SU-DHL-6 (cell line): ENCODE measurements at regions not wholly inside any gene's neighbourhood (a gene's known extent, or its start where the extent isn't known, plus 50 kb on each side); places are given as distances from the start of the nearest gene placed in this dataset.

Source experiments
- H2AFZ ChIP-seq: fragments of 200-600 bp; sonication (generic); 2 replicates; pipeline ENCODE4 v1.6.1; 2014; ENCODE audit warnings: low read depth, mild to moderate bottlenecking, moderate library complexity, mixed read lengths, antibody characterized with exemption, low read length; ENCODE audit not compliant: severe bottlenecking
- H3F3A ChIP-seq: fragments of 200-600 bp; shearing (Covaris generic); 2 replicates; pipeline ENCODE4 v1.6.0; 2016; ENCODE audit warnings: antibody characterized with exemption, mild to moderate bottlenecking; ENCODE audit not compliant: insufficient read depth
- H3K27ac ChIP-seq: fragments of 200-600 bp; sonication (generic); 2 replicates; pipeline ENCODE4 v1.5.1; 2016; ENCODE audit warnings: low read depth, mild to moderate bottlenecking, low read length, moderate library complexity, mixed read lengths
- H3K27me3 ChIP-seq: fragments of 200-600 bp; sonication (generic), shearing (Covaris generic); 2 replicates; pipeline ENCODE4 v1.6.0; 2014; ENCODE audit warnings: mild to moderate bottlenecking, low read length
- H3K36me3 ChIP-seq: fragments of 200-600 bp; sonication (generic); 2 replicates; pipeline ENCODE4 v1.6.1; 2014; ENCODE audit warnings: mild to moderate bottlenecking, low read length, mixed read lengths
- H3K4me2 ChIP-seq: fragments of 300-600, 200-600 bp; shearing (Covaris generic), sonication (generic); 2 replicates; pipeline ENCODE4 v1.6.0; 2014; ENCODE audit warnings: low read length, low read depth, mild to moderate bottlenecking; ENCODE audit not compliant: poor library complexity, severe bottlenecking
- H3K4me3 ChIP-seq: fragments of 200-600 bp; sonication (generic); 2 replicates; pipeline ENCODE4 v1.5.1; 2014; ENCODE audit warnings: antibody characterized with exemption, low read length, mild to moderate bottlenecking, mixed read lengths; ENCODE audit not compliant: insufficient read depth, poor library complexity, severe bottlenecking
- H3K79me2 ChIP-seq: fragments of 200-600 bp; sonication (generic); 2 replicates; pipeline ENCODE4 v1.6.1; 2014; ENCODE audit warnings: mild to moderate bottlenecking, low read length, moderate library complexity; ENCODE audit not compliant: insufficient read depth
- H3K9ac ChIP-seq: fragments of 200-600 bp; sonication (generic); 2 replicates; pipeline ENCODE4 v1.7.0; 2014; ENCODE audit warnings: mild to moderate bottlenecking, low read length
- H3K9me2 ChIP-seq: fragments of 200-600 bp; sonication (generic); replicated peaks from 2 replicates; pipeline ENCODE4 v1.6.1; 2014; ENCODE audit warnings: low read length; ENCODE audit not compliant: insufficient read depth
- H3K9me3 ChIP-seq: fragments of 200-600 bp; sonication (generic); 2 replicates; pipeline ENCODE4 v1.6.1; 2014; ENCODE audit warnings: low read length, mixed read lengths; ENCODE audit not compliant: insufficient read depth
- H4K20me1 ChIP-seq: fragments of 200-600 bp; sonication (generic); 2 replicates; pipeline ENCODE4 v1.6.1; 2014; ENCODE audit warnings: low read depth, mild to moderate bottlenecking, antibody characterized with exemption, low read length, moderate library complexity, mixed read lengths
- EZH2phosphoT487 ChIP-seq: fragments of 200-600 bp; sonication (generic), shearing (Covaris generic); conservative IDR thresholded peaks from 2 replicates; pipeline ENCODE4 v1.6.1; 2018; ENCODE audit warnings: mild to moderate bottlenecking, antibody characterized with exemption, low read length, moderate library complexity, mixed read lengths
- TF ChIP-seq, protein P1 (sequence below): fragments of 200-600 bp; sonication (generic); IDR thresholded peaks from one replicate; pipeline ENCODE4 v1.5.1; 2017; ENCODE audit warnings: antibody characterized with exemption, mild to moderate bottlenecking, low read length, moderate library complexity; ENCODE audit not compliant: insufficient read depth, poor library complexity, severe bottlenecking

DNA sequence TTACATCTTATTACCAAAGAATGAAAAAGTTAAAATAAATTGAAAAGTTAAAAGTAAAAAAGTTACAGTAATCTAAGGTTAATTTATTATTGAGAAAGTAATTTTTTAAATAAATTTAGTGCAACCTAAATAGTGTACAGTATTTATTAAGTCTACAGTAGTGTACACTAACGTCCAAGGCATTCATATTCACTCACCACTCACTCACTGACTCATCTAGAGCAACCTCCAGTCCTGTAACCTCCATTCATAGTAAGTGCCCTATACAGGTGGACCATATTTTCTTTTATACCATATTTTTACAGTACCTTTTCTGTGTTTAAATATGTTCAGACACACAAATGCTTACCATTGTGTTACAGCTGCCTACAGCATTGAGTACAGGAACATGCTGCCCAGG, 624.7 kb upstream of the NOX3 start:
- H3K9me3 ChIP-seq: no peaks in the 10 kb centered on the region
- H3K79me2 ChIP-seq: no peaks in the 10 kb centered on the region
- no peak overlapping the region for H3K4me3 ChIP-seq

DNA sequence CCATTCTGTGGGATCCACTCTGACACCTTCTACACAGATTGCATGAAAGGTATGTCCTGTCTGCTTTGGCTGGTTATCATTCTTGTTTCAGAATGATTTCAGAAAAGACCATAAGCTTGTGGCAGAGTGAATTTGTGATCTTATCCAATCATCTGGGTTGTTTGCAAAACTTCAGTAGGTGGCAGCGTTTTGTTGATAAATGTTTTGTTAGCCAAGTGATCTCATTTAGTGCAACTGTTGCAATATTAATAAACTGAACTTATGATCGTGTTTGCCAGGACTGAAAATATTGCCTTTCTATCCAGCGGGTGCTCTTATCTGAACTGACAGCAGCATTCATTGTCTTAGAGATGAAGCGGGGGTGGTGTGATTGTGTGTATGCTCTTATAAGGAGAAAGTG, 613.2 kb upstream of the NOX3 start:
- H2AFZ ChIP-seq: no peak overlapping the region
- H3K36me3 ChIP-seq: no peaks in the 10 kb centered on the region
- H3K9me2 ChIP-seq: no peaks in the 10 kb centered on the region
- H3K4me2 ChIP-seq: no peak overlapping the region
- H4K20me1 ChIP-seq: no peaks in the 10 kb centered on the region
- H3K9ac ChIP-seq: no peak overlapping the region
- no peak for TF ChIP-seq EZH2phosphoT487
- TF ChIP-seq, protein P1, sequence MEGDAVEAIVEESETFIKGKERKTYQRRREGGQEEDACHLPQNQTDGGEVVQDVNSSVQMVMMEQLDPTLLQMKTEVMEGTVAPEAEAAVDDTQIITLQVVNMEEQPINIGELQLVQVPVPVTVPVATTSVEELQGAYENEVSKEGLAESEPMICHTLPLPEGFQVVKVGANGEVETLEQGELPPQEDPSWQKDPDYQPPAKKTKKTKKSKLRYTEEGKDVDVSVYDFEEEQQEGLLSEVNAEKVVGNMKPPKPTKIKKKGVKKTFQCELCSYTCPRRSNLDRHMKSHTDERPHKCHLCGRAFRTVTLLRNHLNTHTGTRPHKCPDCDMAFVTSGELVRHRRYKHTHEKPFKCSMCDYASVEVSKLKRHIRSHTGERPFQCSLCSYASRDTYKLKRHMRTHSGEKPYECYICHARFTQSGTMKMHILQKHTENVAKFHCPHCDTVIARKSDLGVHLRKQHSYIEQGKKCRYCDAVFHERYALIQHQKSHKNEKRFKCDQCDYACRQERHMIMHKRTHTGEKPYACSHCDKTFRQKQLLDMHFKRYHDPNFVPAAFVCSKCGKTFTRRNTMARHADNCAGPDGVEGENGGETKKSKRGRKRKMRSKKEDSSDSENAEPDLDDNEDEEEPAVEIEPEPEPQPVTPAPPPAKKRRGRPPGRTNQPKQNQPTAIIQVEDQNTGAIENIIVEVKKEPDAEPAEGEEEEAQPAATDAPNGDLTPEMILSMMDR: no peak
- H3K4me3 ChIP-seq: no peak overlapping the region
- no peak overlapping the region for H3K27ac ChIP-seq
- H3F3A ChIP-seq: no peaks in the 10 kb centered on the region
- H3K27me3 ChIP-seq: no peaks in the 10 kb centered on the region
- H3K79me2 ChIP-seq: no peaks in the 10 kb centered on the region
- H3K9me3 ChIP-seq: no peaks in the 10 kb centered on the region

More for the DNA sequence above, 624.7 kb upstream of the NOX3 start:
- no peak overlapping the region for H3K27ac ChIP-seq
- no peaks in the 10 kb centered on the region for H4K20me1 ChIP-seq
- H3K4me2 ChIP-seq: no peak overlapping the region
- H3K27me3 ChIP-seq: no peaks in the 10 kb centered on the region
- no peaks in the 10 kb centered on the region; the same call in 1 of the 2 replicates for H3K36me3 ChIP-seq
- no peak overlapping the region for H3K9ac ChIP-seq
- no peaks in the 10 kb centered on the region for H3K9me2 ChIP-seq
- no peak for TF ChIP-seq EZH2phosphoT487
- TF ChIP-seq, protein P1: no peak
- no peaks in the 10 kb centered on the region for H3F3A ChIP-seq
- H2AFZ ChIP-seq: no peak overlapping the region

DNA sequence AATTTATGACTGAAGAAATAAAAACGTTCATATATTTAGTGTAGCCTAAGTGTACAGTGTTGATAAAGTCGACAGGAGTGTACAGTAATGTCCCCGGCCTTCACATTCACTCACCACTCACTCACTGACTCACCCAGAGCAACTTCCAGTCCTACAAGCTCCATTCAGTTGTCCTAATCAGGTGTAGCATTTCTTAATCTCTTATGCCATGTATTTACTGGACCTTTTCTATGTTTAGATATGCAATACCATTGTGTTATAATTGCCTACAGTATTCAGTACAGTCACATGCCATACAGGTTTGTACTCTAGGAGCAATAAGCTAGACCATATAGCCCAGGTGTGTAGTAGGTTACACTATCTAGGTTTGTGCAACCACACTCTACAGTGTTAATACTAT, 610.2 kb upstream of the NOX3 start:
- no peaks in the 10 kb centered on the region for H3K79me2 ChIP-seq
- H4K20me1 ChIP-seq: no peaks in the 10 kb centered on the region
- H3K4me2 ChIP-seq: no peak overlapping the region
- H3K9ac ChIP-seq: no peak overlapping the region
- no peak overlapping the region for H3K4me3 ChIP-seq
- H3K9me3 ChIP-seq: no peaks in the 10 kb centered on the region
- H3K36me3 ChIP-seq: no peaks in the 10 kb centered on the region
- no peaks in the 10 kb centered on the region for H3K27me3 ChIP-seq
- H3F3A ChIP-seq: no peaks in the 10 kb centered on the region
- no peaks in the 10 kb centered on the region for H3K9me2 ChIP-seq
- no peak overlapping the region for H3K27ac ChIP-seq
- H2AFZ ChIP-seq: no peak overlapping the region
- TF ChIP-seq EZH2phosphoT487: no peak
- TF ChIP-seq, protein P1: no peak
